RPMI8226 (cell line): ENCODE measurements at regions not wholly inside any gene's neighbourhood (a gene's known extent, or its start where the extent isn't known, plus 50 kb on each side); places are given as distances from the start of the nearest gene placed in this dataset.

ENCODE experiments used
- DNase-seq: peaks from one replicate; pipeline ENCODE4 v3.0.0-alpha.2; 2015

DNA sequence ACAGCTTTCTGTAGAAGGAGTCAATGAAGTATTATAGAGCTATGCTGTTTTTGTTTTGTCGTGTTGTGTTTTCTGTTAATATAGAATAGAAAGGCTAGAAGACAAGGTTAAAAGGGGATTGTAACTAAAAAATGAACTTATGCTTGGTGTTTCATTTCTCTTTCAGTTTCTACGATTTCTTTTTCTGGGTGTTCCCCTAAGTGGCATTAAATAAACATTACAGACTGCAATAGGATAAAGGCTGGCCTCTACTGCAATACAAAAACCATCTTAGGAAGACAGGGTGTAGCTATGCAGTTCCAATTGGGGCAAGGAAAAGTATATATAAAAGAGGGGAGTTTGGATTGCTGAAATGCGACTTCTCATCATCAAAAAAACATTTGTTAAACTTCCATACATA is 1609.7 kb upstream of the ACVR2A start:
- DNase-seq: no peak

DNA sequence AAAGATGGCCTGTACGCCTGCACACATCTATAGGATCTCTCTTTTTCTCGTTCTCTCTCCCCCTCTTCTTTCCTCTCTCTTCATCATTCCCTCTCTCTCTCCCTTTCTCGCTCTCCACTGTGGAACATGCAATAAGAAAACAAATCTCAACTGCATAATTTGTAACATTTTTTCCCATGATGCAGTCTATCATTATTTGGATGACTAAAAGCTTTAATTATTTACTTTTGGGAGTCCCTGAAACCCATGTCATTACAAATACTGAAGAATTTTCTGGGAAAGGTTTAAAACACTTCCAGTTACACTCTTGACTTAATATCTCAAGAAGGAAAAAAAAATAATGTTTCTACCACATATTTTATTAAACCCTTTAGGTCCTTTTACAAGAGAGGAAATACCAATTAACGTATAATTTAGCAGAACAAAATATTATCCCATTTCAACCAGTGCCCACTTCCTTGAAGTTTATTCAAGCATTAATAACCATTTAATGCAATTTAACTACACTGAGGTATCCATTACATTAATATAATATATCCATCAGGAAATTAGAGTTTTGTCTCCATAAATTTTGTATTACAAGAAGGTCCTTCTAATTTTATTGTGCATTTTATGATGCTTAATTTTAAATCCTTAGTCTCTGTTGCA is 1615.2 kb upstream of the ACVR2A start:
- no peak for DNase-seq

DNA sequence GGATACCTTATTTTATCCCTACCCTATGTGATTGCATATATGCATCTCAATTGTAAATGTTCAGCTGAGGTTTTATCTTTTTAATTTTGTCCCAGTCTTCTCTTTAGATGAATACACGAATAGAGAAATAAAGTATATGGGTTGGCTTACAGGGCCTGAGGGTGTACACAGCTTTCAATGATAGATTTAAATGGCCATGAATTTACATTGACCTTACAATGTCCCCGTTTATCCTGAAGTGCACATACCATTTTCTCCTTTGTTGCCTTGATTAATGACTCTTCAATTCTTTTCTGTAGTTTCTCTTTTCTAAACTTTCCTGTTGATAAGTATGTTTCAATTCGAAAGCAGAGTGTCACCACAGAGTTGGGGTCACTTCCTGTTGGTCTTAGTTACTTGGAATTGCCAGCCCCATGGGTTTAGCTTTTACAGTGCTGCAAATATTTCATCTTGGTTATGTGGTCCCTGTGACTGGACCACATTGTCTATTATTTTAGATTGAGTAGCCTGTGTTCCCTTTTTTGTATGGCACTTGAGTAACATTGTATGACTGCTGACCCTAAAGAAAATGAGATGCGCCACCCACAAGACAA is 1616.3 kb upstream of the ACVR2A start:
- DNase-seq: no peak

DNA sequence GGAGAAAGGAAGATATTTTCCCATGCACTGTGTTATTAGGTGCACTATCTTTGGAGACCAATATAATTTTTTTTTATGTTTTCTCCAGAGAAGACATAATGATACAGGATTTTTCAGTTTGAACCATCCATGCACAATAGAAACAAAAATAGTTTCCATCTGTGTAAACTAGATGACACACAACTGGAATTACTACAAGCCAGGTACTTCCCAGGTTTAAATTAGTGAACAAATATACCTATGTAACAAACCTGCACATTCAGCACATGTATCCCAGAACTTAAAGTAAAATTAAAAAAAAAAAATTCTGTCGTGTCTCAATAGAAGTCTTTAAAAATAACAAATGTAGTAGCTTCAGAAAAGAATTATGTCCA is 1616.8 kb upstream of the ACVR2A start:
- no peak for DNase-seq

DNA sequence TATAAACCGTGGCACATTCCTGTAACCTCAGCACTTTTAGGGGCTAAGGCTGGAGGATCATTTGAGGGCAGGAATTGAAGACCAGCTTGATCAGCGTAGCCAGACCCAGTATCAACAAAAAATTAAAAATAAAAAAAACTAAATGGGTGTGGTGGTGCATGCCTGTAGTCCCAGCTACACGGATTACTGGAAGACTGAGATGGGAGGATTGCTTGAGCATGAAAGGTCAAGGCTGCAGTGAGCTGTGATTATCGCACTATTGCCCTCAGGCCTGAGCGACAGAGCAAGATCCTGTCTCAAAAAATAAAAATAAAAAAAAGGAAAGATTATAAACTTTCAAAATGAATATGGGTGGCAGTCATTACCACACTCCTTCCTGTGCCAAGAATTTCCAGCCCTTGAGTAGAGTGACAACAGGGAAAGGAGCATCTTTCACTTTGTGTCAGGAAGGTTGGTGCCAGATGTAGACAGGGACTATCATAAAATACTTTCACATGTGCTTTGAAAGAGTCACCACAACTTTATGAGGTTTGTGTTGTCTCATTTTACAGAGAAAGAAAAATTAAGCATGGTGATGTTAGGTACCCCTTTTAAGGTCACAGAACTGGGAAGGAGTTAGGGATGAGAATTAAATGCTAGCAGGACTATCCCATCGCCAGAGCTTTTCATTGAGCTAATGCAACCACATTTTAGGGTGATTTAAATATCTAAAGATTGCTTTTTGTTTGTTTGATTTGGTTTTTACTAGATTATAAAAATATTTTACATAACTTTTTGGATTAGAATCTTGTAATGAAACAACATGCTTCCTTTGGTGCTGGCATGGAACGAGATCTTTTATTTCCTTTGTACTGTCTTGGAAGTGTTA is 1617.4 kb upstream of the ACVR2A start:
- no peak for DNase-seq

- DNase-seq: no peak
These were observed 1618.8 kb upstream of the ACVR2A start for GRCh38 chr2:146226077-146226476.

GRCh38 chr2:146221826-146222225 is 1623.0 kb upstream of the ACVR2A start:
- no peak for DNase-seq

DNA sequence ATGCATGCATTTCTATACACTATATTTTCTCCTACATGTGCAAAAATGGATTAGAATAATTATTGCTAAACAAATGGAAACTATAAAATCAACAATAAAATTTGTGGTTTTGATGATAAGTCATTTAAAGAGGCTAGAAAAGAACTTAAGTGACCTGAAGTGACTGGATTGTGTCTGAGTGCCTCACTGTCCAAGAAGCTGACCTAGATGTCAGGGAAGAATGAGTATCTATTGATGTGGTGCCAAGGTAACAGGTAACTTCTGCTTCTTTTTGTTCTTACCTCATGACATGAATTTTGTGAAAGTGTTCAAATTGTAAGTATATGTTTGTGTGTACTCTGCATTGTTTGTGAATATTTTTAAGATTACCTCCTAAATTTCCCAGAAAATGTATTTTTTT is 1623.9 kb upstream of the ACVR2A start:
- DNase-seq: no peak

DNA sequence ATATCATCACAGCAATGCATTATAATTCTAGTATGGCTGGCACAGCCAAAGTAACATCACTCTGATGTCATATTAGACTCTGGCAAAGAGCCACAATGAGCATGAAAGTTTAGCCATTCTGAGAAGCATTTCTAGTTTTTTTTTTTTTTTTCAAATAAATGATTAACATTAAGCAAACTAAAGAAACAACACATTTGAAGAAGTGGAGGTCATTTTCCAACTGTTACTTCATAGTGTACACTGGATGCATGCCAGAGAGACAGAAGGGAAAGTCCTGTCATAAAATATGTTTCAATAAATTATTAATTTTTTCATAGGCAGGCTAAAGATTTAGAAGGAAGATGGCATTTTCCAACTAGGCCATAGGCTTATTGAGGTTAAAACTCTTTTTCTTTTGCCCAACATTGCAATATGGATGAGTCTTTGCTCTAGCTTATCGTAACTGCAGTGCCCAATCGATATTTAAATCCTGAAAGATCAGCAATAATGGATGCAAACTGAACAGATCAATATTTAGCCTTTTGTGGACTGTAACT is 1630.4 kb upstream of the ACVR2A start:
- DNase-seq: no peak

- no peak for DNase-seq
These were observed 1631.2 kb upstream of the ACVR2A start for GRCh38 chr2:146213674-146214073.

DNA sequence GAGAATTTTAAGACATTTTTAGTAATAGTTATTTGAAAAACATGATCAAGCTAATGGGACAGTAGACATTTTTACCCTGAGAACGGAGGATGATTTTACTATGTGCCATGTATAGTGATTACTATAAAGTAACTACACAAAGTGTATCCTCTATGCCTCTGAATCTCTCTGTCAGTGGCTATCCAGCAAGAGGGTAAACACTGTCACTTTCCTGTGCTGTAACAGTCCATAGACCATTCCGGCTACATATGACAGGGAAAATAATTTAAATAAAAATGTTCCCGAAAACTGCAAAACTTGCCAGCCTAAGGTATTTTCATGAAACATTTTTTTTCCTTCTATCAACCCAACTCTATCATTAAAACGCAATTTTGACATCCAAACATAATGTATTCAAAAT is 1632.2 kb upstream of the ACVR2A start:
- DNase-seq: no peak

DNA sequence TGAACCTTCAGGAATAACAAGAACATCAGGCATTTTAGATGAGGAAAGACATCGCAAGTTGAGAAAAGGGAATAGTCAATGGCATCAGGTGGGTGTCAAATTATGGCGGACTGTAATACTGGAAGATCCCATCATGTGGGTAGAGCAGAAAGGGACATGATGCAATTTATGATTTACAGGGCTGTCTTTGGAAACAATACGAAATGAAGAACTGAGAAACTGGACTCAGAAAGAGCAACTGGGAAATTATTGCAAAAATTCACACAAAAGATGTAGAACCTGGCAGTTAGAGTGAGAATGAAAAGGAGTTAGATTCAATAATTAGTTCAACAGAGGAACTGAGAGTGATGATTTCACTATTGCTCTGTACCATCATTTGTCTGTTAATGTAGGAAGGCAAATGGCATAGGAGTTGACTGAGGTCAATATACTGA is 1635.0 kb upstream of the ACVR2A start:
- DNase-seq: no peak

GRCh38 chr2:146207901-146208300 is 1636.9 kb upstream of the ACVR2A start:
- DNase-seq: no peak

DNA sequence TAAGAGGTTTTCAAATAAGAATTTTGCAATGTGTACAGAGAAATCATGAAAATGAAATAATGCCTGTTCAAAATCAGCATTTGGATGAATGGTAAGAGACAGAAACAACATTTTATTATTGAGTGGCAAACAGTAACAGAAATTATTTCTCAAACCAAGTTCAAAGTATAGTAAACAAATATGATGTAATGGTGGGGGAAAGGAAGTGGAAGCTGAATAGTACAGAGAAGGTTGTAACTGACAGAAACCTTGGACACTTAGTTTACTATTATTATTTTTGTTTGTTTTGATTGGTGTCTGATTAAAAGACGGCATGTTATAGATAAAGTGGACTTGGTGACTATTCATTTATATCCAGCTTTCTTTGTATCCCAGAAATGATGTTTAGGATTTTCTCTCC is 1637.4 kb upstream of the ACVR2A start:
- no peak for DNase-seq

DNA sequence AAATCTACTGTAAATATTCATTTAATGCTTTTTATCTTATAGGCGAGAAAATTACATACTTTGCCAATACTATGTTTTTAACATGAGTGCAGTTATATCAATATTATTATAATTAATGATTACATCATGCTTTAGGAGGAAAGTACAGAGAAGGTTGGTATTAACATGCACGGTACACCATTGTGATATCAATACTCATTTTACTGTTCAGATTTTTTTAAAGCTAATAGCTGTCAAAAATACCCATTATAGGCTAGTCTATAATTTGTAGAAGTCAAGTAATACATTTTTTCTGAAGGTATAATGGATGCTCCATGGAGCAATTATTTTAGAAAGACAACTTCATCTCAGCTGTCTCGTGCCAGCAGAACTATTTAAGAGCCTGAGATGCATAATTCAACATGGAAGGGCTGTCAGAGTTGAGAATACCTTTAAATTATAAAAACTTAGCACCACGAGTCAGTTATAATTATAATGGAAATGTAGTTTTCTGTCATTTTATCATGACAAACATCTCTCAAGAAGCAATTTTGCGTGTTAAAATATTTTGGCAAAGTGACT is 1641.7 kb upstream of the ACVR2A start:
- no peak for DNase-seq

- DNase-seq: no peak
These were observed 1651.2 kb upstream of the ACVR2A start for GRCh38 chr2:146193619-146194018.

DNA sequence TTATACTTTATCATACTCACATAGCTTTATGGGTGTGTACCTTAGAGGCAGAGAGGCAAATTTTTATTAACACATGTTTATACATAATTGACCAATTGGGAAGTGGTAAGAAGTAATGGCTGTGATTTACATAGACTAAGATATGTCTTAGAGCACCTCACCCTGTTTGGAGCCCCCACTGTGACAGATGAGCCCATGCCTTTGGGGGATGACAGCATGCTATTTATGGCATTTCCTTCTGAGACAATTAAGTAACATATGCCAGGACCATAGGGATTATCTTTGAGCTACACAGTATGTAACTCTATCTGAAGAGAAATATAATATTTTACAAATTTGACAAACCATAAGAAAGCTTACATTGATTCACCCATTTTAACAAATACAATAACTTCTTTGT is 1655.3 kb upstream of the ACVR2A start:
- no peak for DNase-seq

DNA sequence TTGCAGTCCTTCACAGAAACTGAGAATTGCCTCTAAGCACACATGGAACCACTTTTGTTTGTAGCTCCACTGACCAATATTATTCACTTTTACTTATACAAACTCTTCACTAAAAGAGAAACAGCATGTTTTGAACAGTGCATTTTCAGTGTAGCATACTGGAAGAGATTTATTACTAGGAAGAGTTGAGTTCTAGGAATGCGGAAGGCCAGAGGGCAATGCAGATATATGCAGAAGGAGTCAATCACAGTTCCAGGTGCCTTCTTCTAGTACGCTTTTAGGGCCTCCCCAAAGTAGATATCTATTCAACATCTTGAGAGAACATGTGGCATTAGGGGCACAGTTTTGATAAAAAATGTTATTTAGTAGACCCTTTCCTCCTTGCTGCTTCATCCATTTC is 1654.0 kb upstream of the ZEB2 start:
- DNase-seq: no peak

DNA sequence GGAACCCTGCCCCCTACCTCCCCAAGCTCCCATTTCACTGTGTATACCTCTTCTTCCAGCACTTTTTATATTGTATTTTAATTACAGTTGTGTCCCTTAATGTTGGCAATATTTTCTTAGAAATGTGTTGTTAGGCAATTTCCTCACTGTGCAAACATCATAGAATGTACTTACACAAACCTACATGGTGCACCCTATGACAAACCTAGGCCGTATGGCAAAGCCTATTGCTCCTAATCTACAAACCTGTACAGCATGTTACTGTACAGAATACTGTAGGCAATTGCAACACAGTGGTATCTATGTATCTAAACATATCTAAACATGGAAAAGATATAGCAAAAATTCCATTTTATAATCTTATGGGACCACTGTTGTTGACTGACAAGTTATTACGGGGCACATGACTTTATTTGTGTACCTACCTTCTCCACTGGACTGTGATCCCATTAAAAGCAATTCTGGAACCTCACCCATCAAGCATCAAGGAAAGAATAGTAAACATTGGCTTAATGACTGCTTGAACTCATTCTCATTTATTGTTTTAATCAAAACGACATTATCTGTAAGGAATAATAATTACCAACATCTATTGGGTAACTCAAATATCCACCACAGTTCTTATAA is 1641.5 kb upstream of the ZEB2 start:
- no peak for DNase-seq

DNA sequence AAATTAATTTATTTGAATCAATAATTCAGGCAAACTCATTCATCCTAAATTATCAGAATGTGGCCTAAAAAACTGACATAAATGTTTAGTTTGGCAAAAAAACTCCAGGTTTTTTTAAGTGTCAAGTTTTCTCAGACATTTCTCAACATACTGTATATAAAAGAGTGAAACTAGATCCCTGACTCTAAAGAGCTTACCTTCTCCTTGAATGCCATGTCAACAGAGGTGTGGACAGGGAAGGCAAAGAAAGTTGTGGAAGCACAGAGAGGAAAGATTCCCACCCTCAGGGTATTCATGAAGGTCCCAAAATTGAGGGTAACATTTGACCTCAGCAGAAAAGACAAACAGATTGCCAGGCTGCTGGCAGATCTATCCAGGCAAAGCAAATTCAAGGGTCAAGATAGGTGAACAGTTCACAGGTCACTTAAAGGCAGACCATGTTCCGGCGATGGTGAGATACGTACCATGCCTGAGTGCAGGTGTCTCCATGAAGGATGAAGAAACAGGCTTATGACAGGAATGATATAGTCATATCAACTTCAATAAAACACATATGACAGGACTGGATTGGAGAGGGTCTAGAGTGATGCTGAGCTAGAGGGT is 1638.3 kb upstream of the ZEB2 start:
- DNase-seq: no peak

GRCh38 chr2:146147448-146148012 is 1627.6 kb upstream of the ZEB2 start:
- no peak for DNase-seq

DNA sequence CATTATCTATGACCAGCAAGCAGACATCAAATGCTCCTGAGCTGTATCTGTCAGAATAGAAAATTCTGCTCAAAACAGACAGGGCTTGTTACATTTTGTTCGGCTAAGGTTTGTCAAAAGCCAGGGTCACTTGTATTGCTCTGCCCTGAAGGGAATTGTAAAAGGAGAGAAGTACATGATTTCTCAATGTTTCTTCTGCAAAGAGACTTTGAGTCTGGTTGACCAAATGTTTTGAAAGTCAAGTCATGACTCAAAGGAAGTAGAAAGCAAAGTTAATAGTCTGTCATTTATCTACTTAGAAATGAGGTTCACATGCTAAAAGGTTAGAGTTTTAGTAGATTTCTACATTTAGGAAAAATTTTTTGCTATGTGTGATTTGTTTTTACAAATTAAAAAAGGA is 1624.1 kb upstream of the ZEB2 start:
- DNase-seq: no peak
